ENCODE measurements at regions not wholly inside any gene's neighbourhood (a gene's known extent, or its start where the extent isn't known, plus 50 kb on each side); places are given as distances from the start of the nearest gene placed in this dataset.
A peak's percentile ranks its signal among the peaks of the same experiment; 100 is the strongest.

- ATAC-seq: peak in 1 of 4 donors; percentile 64
- intact Hi-C loops (cut with DNase I): loop anchor here in 1 of 10 donors (10.0 kb wide), 1 partner anchor 48 kb away; no protein-coding TSS in a partner anchor
- TF ChIP-seq, protein P1, sequence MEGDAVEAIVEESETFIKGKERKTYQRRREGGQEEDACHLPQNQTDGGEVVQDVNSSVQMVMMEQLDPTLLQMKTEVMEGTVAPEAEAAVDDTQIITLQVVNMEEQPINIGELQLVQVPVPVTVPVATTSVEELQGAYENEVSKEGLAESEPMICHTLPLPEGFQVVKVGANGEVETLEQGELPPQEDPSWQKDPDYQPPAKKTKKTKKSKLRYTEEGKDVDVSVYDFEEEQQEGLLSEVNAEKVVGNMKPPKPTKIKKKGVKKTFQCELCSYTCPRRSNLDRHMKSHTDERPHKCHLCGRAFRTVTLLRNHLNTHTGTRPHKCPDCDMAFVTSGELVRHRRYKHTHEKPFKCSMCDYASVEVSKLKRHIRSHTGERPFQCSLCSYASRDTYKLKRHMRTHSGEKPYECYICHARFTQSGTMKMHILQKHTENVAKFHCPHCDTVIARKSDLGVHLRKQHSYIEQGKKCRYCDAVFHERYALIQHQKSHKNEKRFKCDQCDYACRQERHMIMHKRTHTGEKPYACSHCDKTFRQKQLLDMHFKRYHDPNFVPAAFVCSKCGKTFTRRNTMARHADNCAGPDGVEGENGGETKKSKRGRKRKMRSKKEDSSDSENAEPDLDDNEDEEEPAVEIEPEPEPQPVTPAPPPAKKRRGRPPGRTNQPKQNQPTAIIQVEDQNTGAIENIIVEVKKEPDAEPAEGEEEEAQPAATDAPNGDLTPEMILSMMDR (IDR thresholded peaks at IDR 0.05): no peak
- no peak for TF ChIP-seq POLR2A (IDR thresholded peaks at IDR 0.05)
- Histone ChIP-seq H3K27ac (no peak overlapping the region), H3K4me3 (no peak overlapping the region), H3K27me3 (no peaks in the 10 kb centered on the region), H3K4me1 (peaks cover 0 to 3% (median 0%) of the 10 kb centered on the region in 12 donors), H3K9me3 (peaks cover 0 to 9% (median 0%) of the 10 kb centered on the region in 12 donors), H3K36me3 (no peaks in the 10 kb centered on the region)
- 35 to 48% (median 43%) methylated on average over 2 of the region's 2 CpGs for WGBS, 4 donors
- no peak for DNase-seq
These were observed 242.3 kb upstream of the MTNR1B start for GRCh38 chr11:92727123-92727522.

DNA sequence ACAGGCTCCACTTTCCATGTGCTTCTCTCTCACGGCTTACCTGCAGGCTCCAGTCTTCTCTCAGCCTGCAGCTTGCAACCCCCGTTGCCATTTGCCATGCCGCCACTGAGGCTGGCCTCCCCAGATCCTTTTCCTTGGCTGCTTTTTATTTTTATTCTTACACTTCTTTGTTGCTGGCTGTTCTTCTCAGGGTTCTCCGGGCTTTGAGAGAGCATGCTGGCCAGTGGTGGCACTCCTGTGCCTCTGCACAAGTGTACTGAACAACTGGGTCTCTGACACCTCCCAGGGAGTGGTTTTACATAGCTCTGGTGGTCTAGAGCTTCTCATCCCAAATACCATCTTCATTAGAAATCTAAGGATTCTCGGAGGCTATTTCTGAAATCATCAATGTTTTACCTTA lies 241.7 kb upstream of the MTNR1B start:
- 89 to 93% (median 93%) methylated on average over 5 of the region's 5 CpGs for WGBS, 4 donors
- no peak for DNase-seq

DNA sequence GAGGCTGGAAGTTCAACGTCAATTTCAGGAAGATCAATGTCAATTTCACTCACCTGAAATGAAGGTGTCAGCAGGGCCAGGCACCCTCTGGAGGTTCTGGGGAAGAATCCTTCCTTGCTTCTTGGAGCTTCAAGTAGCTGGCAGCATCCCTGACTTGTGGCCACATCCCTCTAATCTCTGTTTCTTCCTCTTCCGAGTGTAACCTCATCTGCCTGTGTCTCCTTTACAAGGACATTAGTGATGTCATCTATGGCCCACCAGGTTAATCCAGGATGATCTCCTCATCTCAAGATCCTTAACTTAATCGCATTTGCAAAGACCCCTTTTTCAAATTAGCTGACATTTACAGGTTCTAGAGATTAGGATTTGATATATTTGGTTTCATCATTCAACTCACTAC lies 240.8 kb upstream of the MTNR1B start:
- peaks cover 0 to 3% (median 0%) of the 10 kb centered on the region in 12 donors for H3K4me1 ChIP-seq
- DNase-seq (no peak), ATAC-seq (no peak)
- H3K4me3 ChIP-seq: no peak overlapping the region
- WGBS, 4 donors: 77 to 85% (median 81%) methylated on average over 3 of the region's 3 CpGs
- no peak overlapping the region for H3K27ac ChIP-seq
- no peaks in the 10 kb centered on the region for H3K27me3 ChIP-seq
- intact Hi-C loops (cut with DNase I): loop anchor here in 1 of 10 donors (10.0 kb wide), 1 partner anchor 46 kb away; no protein-coding TSS in a partner anchor
- TF ChIP-seq, protein P1 (IDR thresholded peaks at IDR 0.05): no peak
- no peak for TF ChIP-seq POLR2A (IDR thresholded peaks at IDR 0.05)
- H3K9me3 ChIP-seq: no peaks in the 10 kb centered on the region
- H3K36me3 ChIP-seq: no peaks in the 10 kb centered on the region

More for the DNA sequence above, 241.7 kb upstream of the MTNR1B start:
- no peak for TF ChIP-seq POLR2A (IDR thresholded peaks at IDR 0.05)
- TF ChIP-seq, protein P1 (IDR thresholded peaks at IDR 0.05): no peak
- H3K4me1 ChIP-seq: peaks cover 0 to 3% (median 0%) of the 10 kb centered on the region in 12 donors
- no peaks in the 10 kb centered on the region for H3K36me3 ChIP-seq
- H3K4me3 ChIP-seq: no peak overlapping the region
- peaks cover 0 to 5% (median 0%) of the 10 kb centered on the region in 12 donors for H3K9me3 ChIP-seq
- no peaks in the 10 kb centered on the region for H3K27me3 ChIP-seq
- H3K27ac ChIP-seq: no peak overlapping the region
- no peak for ATAC-seq
- intact Hi-C loops (cut with DNase I): loop anchor here in 1 of 10 donors (10.0 kb wide), 1 partner anchor 47 kb away; no protein-coding TSS in a partner anchor

GRCh38 chr11:92735039-92735438 lies 234.4 kb upstream of the MTNR1B start:
- no peaks in the 10 kb centered on the region for H3K36me3 ChIP-seq
- no peaks in the 10 kb centered on the region for H3K4me1 ChIP-seq
- intact Hi-C loops (cut with DNase I): no loop called here
- no peaks in the 10 kb centered on the region for H3K9me3 ChIP-seq
- no peak for TF ChIP-seq POLR2A (IDR thresholded peaks at IDR 0.05)
- TF ChIP-seq, protein P1 (IDR thresholded peaks at IDR 0.05): peak in 8 of 12 donors; percentile 11 to 40 (median 35)
- no peak overlapping the region for H3K27ac ChIP-seq
- ATAC-seq (no peak), DNase-seq (no peak)
- H3K4me3 ChIP-seq: no peak overlapping the region
- WGBS, 4 donors: 43 to 67% (median 59%) methylated on average over 1 of the region's 1 CpG
- no peaks in the 10 kb centered on the region for H3K27me3 ChIP-seq

Data from heart left ventricle (tissue), 16 donors.